GM19452 (cell line): ENCODE measurements at regions not wholly inside any gene's neighbourhood (a gene's known extent, or its start where the extent isn't known, plus 50 kb on each side); places are given as distances from the start of the nearest gene placed in this dataset.

Experiments used
- ATAC-seq: cut with Tn5 transposase; IDR thresholded peaks from one replicate; pipeline ENCODE4 v1.9.1; 2021; ENCODE audit not compliant: unreplicated experiment

- ATAC-seq: no peak
Observed at GRCh38 chr6:133171989-133172604, 69.1 kb upstream of the EYA4 start.

DNA sequence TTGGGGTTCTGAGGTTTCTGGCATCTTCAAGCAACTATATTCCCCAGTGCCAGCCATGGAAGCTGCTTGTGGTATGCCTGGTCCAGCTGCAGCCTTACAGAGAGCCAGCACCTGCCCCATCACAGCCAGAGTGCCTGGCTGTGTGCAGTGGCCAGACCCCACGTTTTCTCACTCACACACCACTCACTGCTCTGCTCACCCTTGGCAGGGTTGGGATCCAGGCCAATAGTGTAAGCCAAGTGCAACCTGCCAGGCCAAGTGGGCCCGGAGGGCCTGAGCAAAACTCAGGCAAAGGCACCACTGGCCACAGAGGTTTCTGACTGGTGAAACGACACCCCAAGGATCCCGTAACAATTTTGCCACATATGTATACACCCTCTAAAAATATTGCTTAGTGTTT is 67.9 kb upstream of the EYA4 start:
- ATAC-seq: no peak

GRCh38 chr6:133179481-133179880 is 61.7 kb upstream of the EYA4 start:
- no peak for ATAC-seq

DNA sequence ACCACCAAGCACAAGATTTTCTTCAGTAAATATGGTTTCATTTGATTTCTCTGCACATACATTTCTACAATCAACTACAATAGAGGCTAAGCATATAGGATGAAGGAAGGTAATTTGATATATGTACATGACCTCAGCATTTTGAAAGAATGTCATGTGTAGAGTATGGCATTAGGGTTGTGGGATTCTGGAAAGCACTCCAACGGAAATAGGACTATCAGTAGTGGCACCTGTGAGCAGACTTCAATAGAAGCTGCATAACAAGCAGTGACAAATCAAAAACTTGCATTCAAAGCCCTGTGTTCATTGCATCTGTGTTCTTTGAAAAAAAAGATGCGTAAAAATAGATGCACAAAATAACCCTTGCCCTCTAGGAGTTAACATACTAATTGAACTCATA is 57.5 kb upstream of the EYA4 start:
- no peak for ATAC-seq

DNA sequence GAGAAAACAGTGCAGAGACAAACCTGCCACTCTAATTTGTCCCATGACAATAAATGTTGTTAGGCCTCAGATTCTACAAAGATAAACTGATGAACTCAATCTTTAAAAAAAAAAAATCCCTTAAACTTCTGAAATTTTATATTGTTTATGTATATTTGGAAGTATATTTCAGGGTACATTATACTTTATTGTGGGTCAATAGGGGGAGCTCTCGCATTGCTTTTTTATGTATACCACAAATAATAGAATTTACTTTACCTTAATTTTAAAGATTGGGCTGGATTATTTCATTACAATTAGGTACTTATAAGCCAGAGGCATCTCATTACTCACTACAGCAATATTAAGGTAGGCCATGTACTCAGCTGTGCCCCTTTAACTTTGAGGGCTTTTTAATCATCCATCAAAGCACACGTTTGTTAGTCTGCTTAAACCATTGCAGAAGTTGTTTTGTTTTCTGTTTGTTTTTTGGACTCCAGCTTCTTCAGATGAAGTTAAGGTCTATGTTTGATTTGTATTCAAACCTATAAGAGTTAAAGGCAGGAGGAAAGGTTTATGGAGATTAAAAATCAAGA is 56.3 kb upstream of the EYA4 start:
- no peak for ATAC-seq

DNA sequence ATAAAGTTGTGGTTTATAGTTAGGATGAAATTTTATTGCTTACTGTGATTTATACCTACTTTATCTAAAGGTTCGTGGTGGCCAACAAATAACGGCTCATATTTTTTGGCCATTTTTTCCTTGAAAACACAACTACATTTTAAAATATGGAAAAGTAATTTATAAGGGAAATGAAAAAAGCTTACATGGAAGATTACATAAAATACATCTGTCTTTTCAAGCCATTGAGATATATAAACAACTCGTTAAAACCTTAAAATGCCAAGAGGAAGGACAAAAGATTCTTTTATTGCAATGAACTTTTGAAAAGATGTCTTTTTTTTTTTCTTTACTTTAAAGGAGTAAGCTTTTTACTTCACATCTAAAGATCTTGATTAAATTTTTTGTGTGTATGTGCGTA is 55.4 kb upstream of the EYA4 start:
- no peak for ATAC-seq

DNA sequence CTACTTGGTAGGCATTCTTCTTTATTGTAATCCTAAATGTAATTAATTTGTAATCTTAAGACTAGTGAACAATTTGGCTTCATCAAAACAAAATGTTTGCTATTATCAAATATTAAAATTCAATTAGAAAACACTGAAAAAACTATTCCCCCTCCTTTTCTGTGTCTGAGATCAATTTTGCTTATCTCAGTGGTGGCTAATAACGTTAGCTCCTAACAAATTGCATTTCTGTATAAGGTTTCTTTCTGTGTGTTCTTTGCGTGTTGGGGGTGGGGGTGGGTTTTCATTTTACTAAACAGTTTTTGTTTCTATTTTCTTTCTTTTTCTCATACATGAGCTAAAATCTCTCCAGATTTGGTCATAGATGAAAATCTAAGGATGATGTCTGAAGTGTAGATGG is 54.0 kb upstream of the EYA4 start:
- ATAC-seq: no peak

DNA sequence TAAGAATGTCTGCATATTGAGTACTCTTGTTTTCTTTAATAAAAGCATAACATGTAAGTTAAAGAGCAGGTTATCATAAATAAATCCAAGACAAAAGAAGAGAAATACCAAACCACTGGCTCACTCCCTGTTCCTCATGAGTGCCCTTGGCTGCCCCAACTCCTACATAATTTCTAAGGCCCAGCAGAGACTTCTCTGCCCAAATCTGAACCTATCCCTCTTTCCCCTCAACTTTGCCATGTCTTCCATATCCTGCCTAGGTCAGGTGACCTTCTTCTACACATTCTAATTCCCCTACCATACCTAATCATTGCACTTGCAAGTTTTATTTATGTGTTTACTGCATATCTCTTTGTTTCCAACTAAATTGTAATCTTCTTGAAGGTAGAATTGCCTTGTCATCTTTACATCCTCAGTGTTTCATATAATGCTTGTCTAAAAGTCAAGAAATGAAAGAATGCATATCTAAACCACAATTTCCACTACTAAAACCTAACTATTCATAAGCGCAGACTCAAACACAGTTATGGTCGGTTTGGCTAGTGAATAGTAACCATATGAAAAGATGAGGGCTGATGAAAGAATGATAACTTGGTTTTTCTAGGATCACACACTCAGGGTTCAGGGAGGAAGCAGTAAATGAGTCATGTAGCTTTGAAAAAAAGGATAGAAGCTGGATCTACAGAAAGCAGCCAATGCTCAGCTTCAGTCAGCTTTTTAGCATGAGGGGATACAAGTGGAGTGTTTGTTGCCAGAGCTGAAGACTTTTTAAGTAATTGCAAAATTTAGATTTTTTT is 53.3 kb upstream of the EYA4 start:
- no peak for ATAC-seq

- no peak for ATAC-seq
Observed at GRCh38 chr6:133190912-133191311, 50.2 kb upstream of the EYA4 start.

- no peak for ATAC-seq
Observed at GRCh38 chr6:133191323-133191722, 49.8 kb upstream of the EYA4 start.
